Heart left ventricle (tissue), 16 donors: ENCODE measurements at regions not wholly inside any gene's neighbourhood (a gene's known extent, or its start where the extent isn't known, plus 50 kb on each side); places are given as distances from the start of the nearest gene placed in this dataset.

ENCODE experiments used
- ATAC-seq, 4 donors: fragments of 200-7000 bp; cut with Tn5 transposase; one replicate each; pipeline ENCODE4 v1.9.1; 2020 to 2022; ENCODE audit warnings: moderate library complexity in 4 of 4, mild to moderate bottlenecking in 3 of 4, moderate number of reproducible peaks in 1 of 4
- DNase-seq, 5 donors: peaks; one replicate each; pipeline ENCODE4 v3.0.0-alpha.2; 2020
- H3K27ac ChIP-seq, 12 donors: fragments of 200-600 bp; sonication (generic) in 4 of 12; one replicate each; pipeline versions ENCODE4 v1.5.0 to v1.8.0; 2016 to 2022; ENCODE audit warnings: mild to moderate bottlenecking in 2 of 12
- H3K27me3 ChIP-seq, 9 donors: fragments of 200-600 bp; sonication (generic) in 2 of 9; one replicate each; pipeline versions ENCODE4 v1.5.1 to v1.8.0; 2016 to 2022; ENCODE audit warnings: mild to moderate bottlenecking in 3 of 9
- H3K36me3 ChIP-seq, 9 donors: fragments of 200-600 bp; sonication (generic) in 2 of 9; one replicate each; pipeline versions ENCODE4 v1.5.0 to v1.8.0; 2018 to 2022; ENCODE audit warnings: mild to moderate bottlenecking in 2 of 9
- H3K4me1 ChIP-seq, 12 donors: fragments of 200-600 bp; sonication (generic) in 4 of 12; one replicate each; pipeline versions ENCODE4 v1.5.0 to v1.8.0; 2016 to 2022; ENCODE audit warnings: mild to moderate bottlenecking in 3 of 12
- H3K4me3 ChIP-seq, 12 donors: fragments of 200-600 bp; sonication (generic) in 4 of 12; one replicate each; pipeline versions ENCODE4 v1.5.0 to v1.8.0; 2017 to 2022; ENCODE audit warnings: mild to moderate bottlenecking in 9 of 12, moderate library complexity in 4 of 12
- H3K9me3 ChIP-seq, 12 donors: fragments of 200-600 bp; sonication (generic) in 4 of 12; one replicate each; pipeline versions ENCODE4 v1.5.0 to v1.8.0; 2016 to 2022; ENCODE audit warnings: mild to moderate bottlenecking in 1 of 12
- POLR2A ChIP-seq, 2 donors: fragments of 450-650 bp; IDR thresholded peaks; one replicate each; pipeline ENCODE4 v1.6.1; 2017; ENCODE audit warnings: antibody characterized with exemption in 2 of 2, mild to moderate bottlenecking in 2 of 2, moderate library complexity in 2 of 2
- WGBS, 4 donors: extraction: QIAGEN DNeasy Blood & Tissue Kit in 2 of 4; methylation state at CpG; one replicate each; pipeline versions ENCODE4 v1.1.5 to v1.1.7; 2013 to 2018; 5-methylcytosine and 5-hydroxymethylcytosine counted together
- intact Hi-C, 10 donors: fragments of 100-400 bp; cut with DNase I; formaldehyde crosslinking; loops; one replicate each; pipeline versions ENCODE4 v1.11.1 to v1.14.2; 2022
- TF ChIP-seq, protein P1 (sequence below), 12 donors: fragments of 200-600 bp; sonication (generic) in 4 of 12; IDR thresholded peaks; one replicate each; pipeline versions ENCODE4 v1.5.0 to v1.8.0; 2018 to 2022; ENCODE audit warnings: antibody characterized with exemption in 12 of 12, mild to moderate bottlenecking in 5 of 12
- donor health status: ischemic (EF 13 %, LVEDD 7.1; RV severe dilation, severe dysfunction).
- donor health status: healthy with polysubstance abuse.
- donor health status: DM: no; HTN: yes; CAD: no.
- donor health status: DM: no; HTN: no; CAD: no.
- donor health status: ischemic (EF 25% LVEDD 6.9; RV normal size, moderate dysfunction).
- donor health status: ischemic (EF 25% LVEDD 5.7; RV mildly dilated, moderate dysfunction).
- donor health status: healthy.
- donor health status: DM: yes; HTN: yes; CAD: no.
- donor health status: ischemic (EF 35%, LVEDD 5.7; RV mildly dilated, moderate dysfunction).
- donor health status: nonischemic (EF 11% LVEDD 7.7; RV severe dilation, severe dysfunction).
- donor health status: DM: yes; HTN: yes; CAD: no.
- donor health status: PGD.
- donor health status: ischemic (EF 29% LVEDD 5.4; RV normal size, mild dysfunction).
- donor health status: nonischemic (EF 23%, LVEDD 6.1; RV moderate dilation, normal function).

DNA sequence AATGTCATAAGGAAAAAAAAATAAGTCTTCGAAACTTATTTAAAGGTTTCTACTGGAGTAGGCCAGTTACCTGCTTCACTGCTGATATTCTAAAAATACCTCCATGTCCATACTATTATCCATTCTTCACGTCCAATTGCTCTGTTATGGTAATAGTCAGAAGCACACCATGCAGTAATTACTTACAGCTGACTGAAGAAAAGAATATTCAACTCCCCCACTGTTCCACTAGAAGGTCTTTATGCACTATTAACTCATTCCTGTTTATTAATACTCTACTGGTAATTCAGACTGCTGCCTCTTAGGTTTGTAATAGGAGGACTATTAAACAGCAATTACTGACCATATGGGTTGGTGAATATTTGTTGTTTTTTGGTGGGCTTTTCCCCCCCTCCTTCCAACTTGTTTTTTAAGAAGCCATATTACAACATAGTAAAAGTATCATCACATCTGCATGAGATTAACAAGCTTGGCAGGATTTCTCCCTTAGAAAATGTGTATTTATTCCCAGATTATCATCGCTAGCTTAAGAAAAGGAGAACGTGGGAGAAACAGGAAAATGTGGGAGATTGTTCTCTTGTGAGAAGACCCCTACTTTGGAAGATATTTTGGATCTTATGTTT is 806.4 kb upstream of the FANCL start:
- Histone ChIP-seq H3K4me3 (no peak overlapping the region), H3K27ac (no peak overlapping the region), H3K27me3 (no peaks in the 10 kb centered on the region), H3K4me1 (no peaks in the 10 kb centered on the region), H3K9me3 (no peaks in the 10 kb centered on the region), H3K36me3 (no peaks in the 10 kb centered on the region)
- TF ChIP-seq, protein P1, sequence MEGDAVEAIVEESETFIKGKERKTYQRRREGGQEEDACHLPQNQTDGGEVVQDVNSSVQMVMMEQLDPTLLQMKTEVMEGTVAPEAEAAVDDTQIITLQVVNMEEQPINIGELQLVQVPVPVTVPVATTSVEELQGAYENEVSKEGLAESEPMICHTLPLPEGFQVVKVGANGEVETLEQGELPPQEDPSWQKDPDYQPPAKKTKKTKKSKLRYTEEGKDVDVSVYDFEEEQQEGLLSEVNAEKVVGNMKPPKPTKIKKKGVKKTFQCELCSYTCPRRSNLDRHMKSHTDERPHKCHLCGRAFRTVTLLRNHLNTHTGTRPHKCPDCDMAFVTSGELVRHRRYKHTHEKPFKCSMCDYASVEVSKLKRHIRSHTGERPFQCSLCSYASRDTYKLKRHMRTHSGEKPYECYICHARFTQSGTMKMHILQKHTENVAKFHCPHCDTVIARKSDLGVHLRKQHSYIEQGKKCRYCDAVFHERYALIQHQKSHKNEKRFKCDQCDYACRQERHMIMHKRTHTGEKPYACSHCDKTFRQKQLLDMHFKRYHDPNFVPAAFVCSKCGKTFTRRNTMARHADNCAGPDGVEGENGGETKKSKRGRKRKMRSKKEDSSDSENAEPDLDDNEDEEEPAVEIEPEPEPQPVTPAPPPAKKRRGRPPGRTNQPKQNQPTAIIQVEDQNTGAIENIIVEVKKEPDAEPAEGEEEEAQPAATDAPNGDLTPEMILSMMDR (IDR thresholded peaks at IDR 0.05): no peak
- no peak for TF ChIP-seq POLR2A (IDR thresholded peaks at IDR 0.05)
- WGBS, 4 donors: 61 to 67% (median 64%) methylated on average over 4 of the region's 4 CpGs
- ATAC-seq: no peak
- DNase-seq: no peak
- intact Hi-C loops: no loop called here

DNA sequence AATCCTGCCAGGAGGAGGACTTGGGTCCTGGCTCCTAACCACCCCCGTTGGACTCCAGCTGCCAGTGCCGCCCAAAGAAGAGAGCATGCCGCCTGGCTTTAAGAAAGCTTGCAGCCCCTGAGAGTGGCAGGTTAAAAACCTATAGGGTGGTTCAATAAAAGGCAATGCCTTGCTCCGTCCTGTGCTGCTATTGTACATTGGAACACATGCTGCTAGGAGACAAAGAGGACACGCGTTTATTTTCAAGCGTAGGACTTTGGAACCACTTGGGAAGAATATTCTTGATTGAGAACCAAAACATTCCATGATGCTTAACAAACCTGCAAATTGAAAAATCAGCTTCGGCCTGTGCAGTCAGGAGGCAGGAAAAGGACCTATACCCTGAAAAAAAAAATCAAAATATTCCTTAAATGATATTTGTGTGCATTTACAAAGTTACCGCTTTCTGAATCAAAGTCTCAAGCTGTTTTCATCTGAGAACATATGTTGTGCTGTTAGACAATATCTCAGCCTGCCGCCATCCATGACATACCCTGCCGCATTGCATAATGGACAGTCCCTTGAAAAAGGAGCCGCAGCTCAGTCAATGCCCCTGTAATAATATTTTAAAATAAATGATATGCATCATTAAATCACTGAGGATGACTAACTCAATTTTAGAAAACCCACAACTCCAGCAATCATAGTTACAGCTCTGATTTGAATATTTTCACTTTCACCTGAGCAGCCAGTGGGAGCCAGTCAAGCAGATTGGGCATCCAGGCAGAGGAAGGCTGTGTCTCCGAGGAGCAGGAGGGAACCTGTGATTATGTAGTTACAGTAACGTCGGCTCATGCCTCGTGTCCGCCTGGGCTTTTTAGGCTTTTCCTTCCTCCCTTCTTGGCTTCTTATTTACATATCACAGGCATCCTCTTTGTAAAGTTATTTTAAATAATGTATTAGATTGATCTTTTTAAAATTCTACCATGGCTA is 805.6 kb upstream of the FANCL start:
- Histone ChIP-seq H3K27me3 (no peaks in the 10 kb centered on the region), H3K4me3 (no peak overlapping the region), H3K4me1 (no peaks in the 10 kb centered on the region), H3K36me3 (no peaks in the 10 kb centered on the region), H3K9me3 (no peaks in the 10 kb centered on the region), H3K27ac (no peak overlapping the region)
- TF ChIP-seq POLR2A (IDR thresholded peaks at IDR 0.05): no peak
- TF ChIP-seq, protein P1 (IDR thresholded peaks at IDR 0.05): no peak
- intact Hi-C loops: no loop called here
- no peak for ATAC-seq
- 87 to 90% (median 87%) methylated on average over 17 of the region's 17 CpGs for WGBS, 4 donors
- no peak for DNase-seq

- Histone ChIP-seq H3K4me3 (no peak overlapping the region), H3K4me1 (no peaks in the 10 kb centered on the region), H3K27me3 (no peaks in the 10 kb centered on the region), H3K27ac (no peak overlapping the region), H3K36me3 (no peaks in the 10 kb centered on the region), H3K9me3 (no peaks in the 10 kb centered on the region)
- TF ChIP-seq POLR2A (IDR thresholded peaks at IDR 0.05): no peak
- TF ChIP-seq, protein P1 (IDR thresholded peaks at IDR 0.05): no peak
- WGBS, 4 donors: 83 to 91% (median 86%) methylated on average over 1 of the region's 1 CpG
- DNase-seq: no peak
- intact Hi-C loops: no loop called here
- no peak for ATAC-seq
These were observed 803.6 kb upstream of the FANCL start for GRCh38 chr2:59044736-59045135.

DNA sequence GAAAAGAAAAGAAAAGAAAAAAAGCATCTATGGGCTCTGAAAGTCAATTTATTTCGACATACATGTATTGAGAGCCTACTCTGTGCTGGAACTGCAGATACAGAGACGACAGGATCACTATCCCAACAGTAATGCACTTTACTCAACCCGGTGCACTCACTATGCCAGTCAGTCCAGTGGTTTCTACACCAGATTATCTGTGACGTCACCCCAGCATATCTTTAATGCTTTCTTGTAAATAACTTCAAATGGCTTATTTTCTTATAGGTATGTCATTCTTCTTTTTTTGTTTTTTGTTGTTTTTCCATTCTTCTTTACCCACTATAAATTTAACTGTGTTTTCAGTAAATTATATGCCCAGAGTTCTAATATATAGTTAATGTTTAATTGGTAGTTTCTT is 800.0 kb upstream of the FANCL start:
- ATAC-seq: no peak
- intact Hi-C loops: no loop called here
- Histone ChIP-seq H3K4me3 (no peak overlapping the region), H3K27ac (no peak overlapping the region), H3K4me1 (no peaks in the 10 kb centered on the region), H3K9me3 (peaks cover 0 to 10% (median 0%) of the 10 kb centered on the region in 12 donors), H3K36me3 (no peaks in the 10 kb centered on the region), H3K27me3 (no peaks in the 10 kb centered on the region)
- 72 to 77% (median 75%) methylated on average over 4 of the region's 4 CpGs for WGBS, 4 donors
- DNase-seq: no peak
- no peak for TF ChIP-seq POLR2A (IDR thresholded peaks at IDR 0.05)
- TF ChIP-seq, protein P1 (IDR thresholded peaks at IDR 0.05): no peak
